SU-DHL-6 (cell line): ENCODE measurements at regions not wholly inside any gene's neighbourhood (a gene's known extent, or its start where the extent isn't known, plus 50 kb on each side); places are given as distances from the start of the nearest gene placed in this dataset.

ENCODE experiments used
- CTCF ChIP-seq: fragments of 200-600 bp; sonication (generic); IDR thresholded peaks from one replicate; pipeline ENCODE4 v1.5.1; 2017; ENCODE audit warnings: antibody characterized with exemption, mild to moderate bottlenecking, low read length, moderate library complexity; ENCODE audit not compliant: insufficient read depth, poor library complexity, severe bottlenecking
- EZH2phosphoT487 ChIP-seq: fragments of 200-600 bp; sonication (generic), shearing (Covaris generic); conservative IDR thresholded peaks from 2 replicates; pipeline ENCODE4 v1.6.1; 2018; ENCODE audit warnings: mild to moderate bottlenecking, antibody characterized with exemption, low read length, moderate library complexity, mixed read lengths

GRCh38 chr18:68494802-68495581 lies 219.9 kb downstream of the TMX3 start:
- TF ChIP-seq CTCF = no peak
- TF ChIP-seq EZH2phosphoT487 = no peak
